Mesenchymal stem cell (in vitro differentiated cells and primary cell): ENCODE measurements at regions not wholly inside any gene's neighbourhood (a gene's known extent, or its start where the extent isn't known, plus 50 kb on each side); places are given as distances from the start of the nearest gene placed in this dataset.

Experiments used
- DNase-seq: peaks from one replicate; pipeline ENCODE4 v3.0.0-alpha.2; 2013
- H2AFZ ChIP-seq: one replicate; pipeline ENCODE4 v1.6.1; 2013; ENCODE audit warnings: low read depth, mild to moderate bottlenecking, control low read depth, inconsistent platforms, low read length, moderate library complexity
- H2AK5ac ChIP-seq: 2 replicates; pipeline ENCODE4 v1.6.1; 2013; ENCODE audit warnings: low read length, moderate library complexity, mild to moderate bottlenecking, inconsistent platforms; ENCODE audit not compliant: severe bottlenecking
- H2BK120ac ChIP-seq: one replicate; pipeline ENCODE4 v1.6.1; 2013; ENCODE audit warnings: low read depth, mild to moderate bottlenecking, inconsistent platforms, low read length, moderate library complexity
- H2BK12ac ChIP-seq, 2 experiments: one replicate each; pipeline ENCODE4 v1.6.1; 2013; ENCODE audit warnings: inconsistent platforms in 2 of 2, low read length in 2 of 2, mild to moderate bottlenecking in 2 of 2, moderate library complexity in 2 of 2, control low read depth in 1 of 2
- H2BK15ac ChIP-seq: one replicate; pipeline ENCODE4 v1.6.1; 2013; ENCODE audit warnings: mild to moderate bottlenecking, low read depth, inconsistent platforms; ENCODE audit not compliant: poor library complexity, severe bottlenecking
- H2BK5ac ChIP-seq: 2 replicates; pipeline ENCODE4 v1.6.1; 2013; ENCODE audit warnings: low read depth, mild to moderate bottlenecking, low read length, control low read depth, inconsistent platforms; ENCODE audit not compliant: poor library complexity, severe bottlenecking
- H3K14ac ChIP-seq, 2 experiments: one replicate each; pipeline ENCODE4 v1.6.1; 2013; ENCODE audit warnings: inconsistent platforms in 2 of 2, low read length in 2 of 2, control low read depth in 1 of 2, mild to moderate bottlenecking in 1 of 2, moderate library complexity in 1 of 2
- H3K18ac ChIP-seq, 2 experiments: one replicate each; pipeline ENCODE4 v1.6.1; 2013; ENCODE audit warnings: inconsistent platforms in 2 of 2, low read length in 2 of 2, control low read depth in 1 of 2, low read depth in 1 of 2, mild to moderate bottlenecking in 1 of 2
- H3K23ac ChIP-seq, 2 experiments: one replicate each; pipeline ENCODE4 v1.6.1; 2013; ENCODE audit warnings: inconsistent platforms in 2 of 2, low read length in 2 of 2, mild to moderate bottlenecking in 2 of 2, moderate library complexity in 2 of 2, control low read depth in 1 of 2
- H3K27ac ChIP-seq: 2 replicates; pipeline ENCODE4 v1.5.1; 2013; ENCODE audit warnings: mild to moderate bottlenecking, moderate library complexity, low read length, control low read depth, inconsistent platforms; ENCODE audit not compliant: poor library complexity, severe bottlenecking
- H3K27me3 ChIP-seq, 2 experiments: 2 replicates each; pipeline versions ENCODE4 v1.6.1 to v1.7.0; 2013; ENCODE audit warnings: low read length in 2 of 2, mild to moderate bottlenecking in 2 of 2, moderate library complexity in 2 of 2, control low read depth in 1 of 2, inconsistent platforms in 1 of 2; ENCODE audit not compliant: control insufficient read depth in 1 of 2, insufficient read depth in 1 of 2
- H3K36me3 ChIP-seq, 2 experiments: 2 replicates each; pipeline versions ENCODE4 v1.6.1 to v1.7.0; 2013; ENCODE audit warnings: low read length in 2 of 2, control low read depth in 1 of 2, inconsistent platforms in 1 of 2, low read depth in 1 of 2, mild to moderate bottlenecking in 1 of 2; ENCODE audit not compliant: insufficient read depth in 2 of 2, control insufficient read depth in 1 of 2
- H3K4ac ChIP-seq, 2 experiments: one replicate each; pipeline ENCODE4 v1.6.1; 2013; ENCODE audit warnings: inconsistent platforms in 2 of 2, low read length in 2 of 2, mild to moderate bottlenecking in 2 of 2, moderate library complexity in 2 of 2, control low read depth in 1 of 2, low read depth in 1 of 2
- H3K4me1 ChIP-seq: 2 replicates; pipeline ENCODE4 v1.6.1; 2013; ENCODE audit warnings: low read depth, low read length, control low read depth; ENCODE audit not compliant: control insufficient read depth, insufficient read depth
- H3K4me2 ChIP-seq: 2 replicates; pipeline ENCODE4 v1.6.1; 2013; ENCODE audit warnings: low read length, mild to moderate bottlenecking, inconsistent platforms; ENCODE audit not compliant: poor library complexity, severe bottlenecking
- H3K4me3 ChIP-seq, 2 experiments: 2 replicates each; pipeline versions ENCODE4 v1.5.1 to v1.7.0; 2013; ENCODE audit warnings: low read length in 2 of 2, mild to moderate bottlenecking in 2 of 2, control low read depth in 1 of 2, low read depth in 1 of 2; ENCODE audit not compliant: insufficient read depth in 1 of 2
- H3K79me1 ChIP-seq: replicated peaks from 2 replicates; pipeline ENCODE4 v1.6.1; 2013; ENCODE audit warnings: mild to moderate bottlenecking, control low read depth, low read length, inconsistent platforms; ENCODE audit not compliant: poor library complexity, severe bottlenecking
- H3K9ac ChIP-seq: 2 replicates; pipeline ENCODE4 v1.7.0; 2013; ENCODE audit warnings: mild to moderate bottlenecking, low read length, moderate library complexity
- H3K9me3 ChIP-seq: 2 replicates; pipeline ENCODE4 v1.7.0; 2013; ENCODE audit warnings: mild to moderate bottlenecking, low read length; ENCODE audit not compliant: control insufficient read depth
- H4K8ac ChIP-seq: one replicate; pipeline ENCODE4 v1.6.1; 2013; ENCODE audit warnings: inconsistent platforms, mild to moderate bottlenecking, low read length, moderate library complexity
- H4K91ac ChIP-seq: one replicate; pipeline ENCODE4 v1.6.1; 2013; ENCODE audit warnings: mild to moderate bottlenecking, low read length, inconsistent platforms
- WGBS: methylation state at CpG from one replicate; pipeline ENCODE4 v1.1.7; 2013; ENCODE audit warnings: mixed read lengths; 5-methylcytosine and 5-hydroxymethylcytosine counted together

GRCh38 chr2:173432049-173432754 lies 77.5 kb downstream of the CDCA7 start:
- H2BK15ac ChIP-seq: no peak overlapping the region
- H2AFZ ChIP-seq: no peak overlapping the region
- H3K4me3 ChIP-seq: no peak overlapping the region
- no peak overlapping the region for H3K4me2 ChIP-seq
- H3K79me1 ChIP-seq: no peaks in the 10 kb centered on the region
- peaks cover 0 to 5% of the 10 kb centered on the region in 2 experiments for H3K27me3 ChIP-seq
- no peak for DNase-seq
- no peak overlapping the region for H2BK12ac ChIP-seq
- peaks cover 13% of the 10 kb centered on the region for H3K4me1 ChIP-seq
- H3K27ac ChIP-seq: no peak overlapping the region
- no peaks in the 10 kb centered on the region for H3K36me3 ChIP-seq
- H2BK120ac ChIP-seq: no peak overlapping the region
- no peak overlapping the region for H2AK5ac ChIP-seq
- no peak overlapping the region for H3K23ac ChIP-seq
- H4K91ac ChIP-seq: no peak overlapping the region
- no peaks in the 10 kb centered on the region for H3K9me3 ChIP-seq
- H3K9ac ChIP-seq: no peak overlapping the region
- H4K8ac ChIP-seq: no peak overlapping the region
- H3K18ac ChIP-seq: no peak overlapping the region
- no peak overlapping the region for H3K14ac ChIP-seq
- H2BK5ac ChIP-seq: no peak overlapping the region
- no peak overlapping the region for H3K4ac ChIP-seq
- 69% methylated on average over 5 of the region's 7 CpGs for WGBS

DNA sequence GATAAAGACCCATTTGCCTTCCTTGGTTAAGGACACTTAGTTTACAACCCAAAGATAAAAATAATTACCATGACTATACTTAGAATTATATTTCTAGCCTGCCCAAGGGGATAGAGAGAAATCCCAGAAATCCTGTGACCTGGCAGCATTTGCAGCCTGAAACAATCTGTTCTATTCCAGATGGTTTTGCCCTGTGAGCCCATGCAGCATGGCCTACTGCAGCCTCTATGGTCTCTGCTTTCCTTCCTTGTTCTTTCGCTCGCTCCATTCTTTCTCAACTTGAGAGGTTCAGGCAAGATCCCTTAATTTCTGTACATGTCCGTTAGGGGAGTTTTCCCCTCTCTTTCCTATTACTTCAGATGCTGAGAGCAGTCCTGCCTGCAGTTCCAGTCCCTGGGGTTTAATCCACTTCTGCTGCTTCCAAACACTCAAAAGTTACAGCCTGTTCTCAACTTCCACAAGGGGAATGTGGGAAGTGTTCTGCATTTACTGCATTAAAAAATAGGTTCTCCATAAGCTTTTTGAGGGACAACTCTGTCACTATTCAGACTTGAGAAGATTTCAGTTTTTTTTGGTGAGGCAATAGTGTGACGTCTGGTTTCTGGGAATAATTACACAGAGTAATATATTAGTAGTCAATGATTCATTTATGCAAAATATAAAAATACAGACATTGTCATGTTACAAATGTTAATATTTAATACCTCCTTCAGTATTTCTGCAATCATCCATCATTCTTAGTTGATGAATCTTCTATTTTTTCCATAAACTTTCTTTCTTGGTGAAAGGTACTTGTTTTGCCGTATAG lies 80.3 kb downstream of the CDCA7 start:
- Histone ChIP-seq H3K27me3 (peaks cover 0 to 4% of the 10 kb centered on the region in 2 experiments), H3K4me2 (no peak overlapping the region), H2BK15ac (no peak overlapping the region), H3K14ac (no peak overlapping the region), H2BK12ac (no peak overlapping the region), H2AK5ac (peak overlapping the region; percentile 24), H3K9ac (peak overlapping the region; percentile 3), H3K23ac (no peak overlapping the region), H2AFZ (no peak overlapping the region), H3K4me1 (peaks cover 8% of the 10 kb centered on the region), H3K9me3 (no peaks in the 10 kb centered on the region), H2BK120ac (no peak overlapping the region), H2BK5ac (no peak overlapping the region), H3K79me1 (no peaks in the 10 kb centered on the region), H4K91ac (no peak overlapping the region), H3K18ac (no peak overlapping the region), H3K4ac (no peak overlapping the region), H3K36me3 (no peaks in the 10 kb centered on the region), H3K4me3 (no peak overlapping the region), H3K27ac (peak overlapping the region; percentile 4), H4K8ac (no peak overlapping the region)
- no peak for DNase-seq
- 84% methylated on average over 3 of the region's 5 CpGs for WGBS

DNA sequence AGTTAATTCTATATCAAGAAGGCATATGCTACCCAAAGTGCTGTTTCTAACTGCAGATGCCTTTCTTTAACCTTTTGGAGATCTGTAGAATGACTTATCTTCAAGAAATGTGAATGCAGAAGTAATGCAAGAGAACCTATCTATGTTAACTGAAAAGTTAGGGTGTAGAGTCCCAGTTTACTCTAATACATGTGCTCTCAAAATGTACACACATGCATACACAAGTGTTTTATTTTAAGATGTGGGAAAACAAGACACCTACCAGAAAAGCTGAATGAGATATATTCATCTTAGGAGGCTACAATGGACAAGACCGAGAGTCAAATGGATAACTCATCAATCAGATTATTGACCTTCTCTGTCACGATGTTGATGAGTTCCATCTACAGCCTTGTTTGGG lies 80.9 kb downstream of the CDCA7 start:
- no peak overlapping the region for H2BK5ac ChIP-seq
- no peak overlapping the region for H3K18ac ChIP-seq
- H2BK12ac ChIP-seq: no peak overlapping the region
- DNase-seq: no peak
- H4K91ac ChIP-seq: no peak overlapping the region
- H3K27ac ChIP-seq: no peak overlapping the region
- H3K4me3 ChIP-seq: no peak overlapping the region
- H3K4me1 ChIP-seq: peaks cover 8% of the 10 kb centered on the region
- no peaks in the 10 kb centered on the region for H3K9me3 ChIP-seq
- no peak overlapping the region for H3K4ac ChIP-seq
- no peaks in the 10 kb centered on the region for H3K79me1 ChIP-seq
- no peak overlapping the region for H3K23ac ChIP-seq
- 100% methylated on average over 2 of the region's 2 CpGs for WGBS
- H2AK5ac ChIP-seq: no peak overlapping the region
- H2AFZ ChIP-seq: no peak overlapping the region
- no peak overlapping the region for H3K4me2 ChIP-seq
- H2BK120ac ChIP-seq: no peak overlapping the region
- no peaks in the 10 kb centered on the region for H3K36me3 ChIP-seq
- no peaks in the 10 kb centered on the region for H3K27me3 ChIP-seq
- H4K8ac ChIP-seq: no peak overlapping the region
- no peak overlapping the region for H3K9ac ChIP-seq
- no peak overlapping the region for H3K14ac ChIP-seq
- H2BK15ac ChIP-seq: no peak overlapping the region

- Histone ChIP-seq H2BK15ac (no peak overlapping the region), H2AFZ (no peak overlapping the region), H3K79me1 (no peaks in the 10 kb centered on the region), H3K36me3 (no peaks in the 10 kb centered on the region), H3K27me3 (no peaks in the 10 kb centered on the region), H3K4ac (no peak overlapping the region), H3K23ac (no peak overlapping the region), H3K18ac (no peak overlapping the region), H3K4me3 (no peak overlapping the region), H4K91ac (no peak overlapping the region), H2BK5ac (no peak overlapping the region), H2BK12ac (no peak overlapping the region), H3K14ac (no peak overlapping the region), H3K9ac (no peak overlapping the region), H3K4me1 (peaks cover 8% of the 10 kb centered on the region), H3K4me2 (no peak overlapping the region), H2BK120ac (no peak overlapping the region), H3K27ac (no peak overlapping the region), H3K9me3 (no peaks in the 10 kb centered on the region), H2AK5ac (no peak overlapping the region), H4K8ac (no peak overlapping the region)
- WGBS: no CpG with 5 or more reads among the region's 2 CpGs
- DNase-seq: no peak
Observed at GRCh38 chr2:173436088-173436487, 81.4 kb downstream of the CDCA7 start.
